GM12878 (cell line): ENCODE measurements at regions not wholly inside any gene's neighbourhood (a gene's known extent, or its start where the extent isn't known, plus 50 kb on each side); places are given as distances from the start of the nearest gene placed in this dataset.

ENCODE experiments used
- CBX5 ChIP-seq: sonication (generic); IDR thresholded peaks from 2 replicates; pipeline ENCODE4 v1.6.1; 2016; ENCODE audit warnings: low read depth, moderate library complexity, mild to moderate bottlenecking, inconsistent platforms
- CTCF ChIP-seq, 3 experiments: IDR thresholded peaks in 2 of 3; conservative IDR thresholded peaks in 1 of 3; 2 replicates each; pipeline ENCODE4 v1.5.1; 2011; ENCODE audit warnings: low read depth in 3 of 3, low read length in 3 of 3, mild to moderate bottlenecking in 3 of 3, control low read depth in 2 of 3, moderate library complexity in 2 of 3, inconsistent platforms in 1 of 3, mixed read lengths in 1 of 3; ENCODE audit not compliant: control insufficient read depth in 2 of 3, insufficient read depth in 1 of 3; ENCODE audit errors: extremely low read depth in 1 of 3
- NFYB ChIP-seq: IDR thresholded peaks from 2 replicates; pipeline ENCODE4 v1.6.1; 2011; ENCODE audit warnings: low read depth, mild to moderate bottlenecking, low read length, improper control_type of control experiment, moderate library complexity; ENCODE audit not compliant: insufficient read depth
- POLR2A ChIP-seq: IDR thresholded peaks from 2 replicates; pipeline ENCODE4 v1.6.1; 2011; ENCODE audit warnings: low read depth, mild to moderate bottlenecking, low read length

GRCh38 chr16:17843905-17844304 is 373.1 kb upstream of the XYLT1 start:
- TF ChIP-seq NFYB (no peak), POLR2A (no peak), CBX5 (no peak), CTCF (IDR thresholded peaks at IDR 0.05 in 2 of 3, conservative IDR thresholded peaks at IDR 0.05 in 1 of 3; ENCODE audit: control insufficient read depth in 2 of 3, extremely low read depth in 1 of 3, insufficient read depth in 1 of 3, low read depth in 3 of 3, low read length in 3 of 3) (no peak)
